GM18870 (cell line): ENCODE measurements at regions not wholly inside any gene's neighbourhood (a gene's known extent, or its start where the extent isn't known, plus 50 kb on each side); places are given as distances from the start of the nearest gene placed in this dataset.

Experiments used
- ATAC-seq: cut with Tn5 transposase; IDR thresholded peaks from one replicate; pipeline ENCODE4 v1.9.1; 2021; ENCODE audit warnings: moderate library complexity; ENCODE audit not compliant: unreplicated experiment

GRCh38 chr2:22282220-22282619 is 1102.8 kb upstream of the KLHL29 start:
- no peak for ATAC-seq

GRCh38 chr2:22282916-22283315 is 1102.1 kb upstream of the KLHL29 start:
- no peak for ATAC-seq

GRCh38 chr2:22283436-22283835 is 1101.5 kb upstream of the KLHL29 start:
- ATAC-seq, result no peak

- ATAC-seq, result no peak
These were observed 1094.7 kb upstream of the KLHL29 start for GRCh38 chr2:22290302-22290701.

GRCh38 chr2:22290909-22291473 is 1094.0 kb upstream of the KLHL29 start:
- no peak for ATAC-seq

GRCh38 chr2:22301228-22301627 is 1083.8 kb upstream of the KLHL29 start:
- ATAC-seq, result no peak

DNA sequence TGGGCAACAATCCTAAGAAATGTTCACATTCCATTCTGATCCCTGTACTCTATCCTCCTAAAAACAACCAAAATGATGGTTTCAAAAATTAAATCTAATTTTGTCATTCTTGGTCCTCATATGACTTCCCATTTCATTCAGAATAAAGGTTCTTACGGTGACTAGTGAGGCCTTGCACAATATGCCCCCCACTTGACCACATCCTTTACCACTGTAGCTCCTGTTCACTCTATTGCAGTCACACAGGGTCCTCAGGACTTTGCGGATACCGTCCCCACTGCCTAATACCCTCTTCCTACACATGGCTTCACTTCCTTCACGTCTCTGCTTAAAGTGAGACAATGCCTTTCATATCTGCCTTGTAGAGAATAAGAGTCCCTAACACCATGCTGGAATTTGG is 1058.7 kb upstream of the KLHL29 start:
- ATAC-seq, result no peak

- ATAC-seq, result no peak
These were observed 1055.5 kb upstream of the KLHL29 start for GRCh38 chr2:22329211-22330154.

GRCh38 chr2:22336414-22336813 is 1048.6 kb upstream of the KLHL29 start:
- no peak for ATAC-seq

GRCh38 chr2:22340716-22341115 is 1044.3 kb upstream of the KLHL29 start:
- ATAC-seq, result no peak

GRCh38 chr2:22347306-22347705 is 1037.7 kb upstream of the KLHL29 start:
- ATAC-seq, result no peak

- ATAC-seq, result no peak
These were observed 1034.4 kb upstream of the KLHL29 start for GRCh38 chr2:22350621-22351020.

- ATAC-seq, result peak; percentile 75
These were observed 1029.1 kb upstream of the KLHL29 start for GRCh38 chr2:22355816-22356433.

DNA sequence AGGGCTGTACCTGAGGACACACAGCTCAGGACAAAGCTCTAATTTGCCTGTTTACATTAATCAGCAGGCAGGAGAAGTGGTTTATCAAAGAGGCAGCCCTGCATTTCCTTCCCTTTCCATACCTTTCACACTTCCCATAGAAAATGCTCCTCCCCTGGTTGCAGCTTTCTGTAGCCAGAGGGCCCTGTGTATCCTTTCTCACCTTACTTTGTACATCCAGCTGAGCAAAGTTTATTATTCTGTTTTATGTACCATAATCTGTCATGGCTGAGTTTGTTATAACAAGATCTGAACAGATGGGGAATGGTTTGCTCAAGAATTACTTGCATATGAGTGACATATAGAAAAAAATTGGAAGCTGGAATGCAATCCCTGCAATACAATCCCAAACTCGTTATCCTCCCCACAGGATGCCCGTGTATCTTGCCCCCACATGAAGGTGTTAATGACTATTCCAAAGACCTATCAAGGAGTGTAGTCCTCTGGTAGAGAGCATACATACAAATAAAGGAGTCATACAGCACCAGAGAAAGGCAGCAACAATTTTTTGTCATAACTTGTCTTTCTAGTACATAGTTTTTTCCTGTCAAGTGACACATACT is 1025.8 kb upstream of the KLHL29 start:
- no peak for ATAC-seq

- ATAC-seq, result no peak
These were observed 1024.1 kb upstream of the KLHL29 start for GRCh38 chr2:22360735-22361374.

GRCh38 chr2:22361571-22361970 is 1023.4 kb upstream of the KLHL29 start:
- no peak for ATAC-seq

DNA sequence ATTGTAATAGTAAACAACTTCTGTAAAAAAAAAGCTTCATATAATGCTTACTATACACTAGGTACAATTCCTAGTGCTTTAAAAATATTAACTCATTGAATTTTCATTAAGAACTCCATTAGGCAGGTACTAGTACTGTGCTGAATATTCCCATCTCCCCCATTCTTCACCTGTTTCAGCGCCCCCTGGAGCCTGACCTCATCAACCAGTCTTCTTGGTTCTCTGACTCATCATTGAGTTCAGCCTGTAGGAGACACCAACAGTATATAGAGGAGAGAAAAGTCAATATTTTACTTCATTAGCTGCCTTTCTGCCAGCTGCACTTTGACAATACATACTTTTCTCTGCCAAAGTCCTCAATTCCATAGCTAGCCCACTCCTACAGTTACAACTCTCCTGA is 1009.9 kb upstream of the KLHL29 start:
- no peak for ATAC-seq

DNA sequence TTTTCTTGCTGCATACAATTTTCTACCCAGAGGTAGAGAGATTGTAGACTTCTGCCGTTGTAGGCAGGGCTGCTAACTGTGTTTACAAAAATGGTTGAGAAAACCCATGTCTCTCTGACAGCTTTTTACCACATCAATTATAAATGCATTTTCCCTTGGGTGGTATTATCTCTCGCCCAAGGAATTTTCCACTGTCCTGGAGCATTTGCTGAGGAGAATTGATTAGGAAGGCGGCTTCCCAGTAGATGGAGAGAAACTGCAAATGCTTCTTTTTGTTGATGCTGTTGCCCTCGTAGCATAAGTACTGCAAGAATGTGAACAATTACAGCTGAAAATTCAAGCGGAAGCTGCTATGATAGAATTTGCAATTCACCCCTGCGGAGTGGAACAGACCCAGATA is 1007.7 kb upstream of the KLHL29 start:
- no peak for ATAC-seq

DNA sequence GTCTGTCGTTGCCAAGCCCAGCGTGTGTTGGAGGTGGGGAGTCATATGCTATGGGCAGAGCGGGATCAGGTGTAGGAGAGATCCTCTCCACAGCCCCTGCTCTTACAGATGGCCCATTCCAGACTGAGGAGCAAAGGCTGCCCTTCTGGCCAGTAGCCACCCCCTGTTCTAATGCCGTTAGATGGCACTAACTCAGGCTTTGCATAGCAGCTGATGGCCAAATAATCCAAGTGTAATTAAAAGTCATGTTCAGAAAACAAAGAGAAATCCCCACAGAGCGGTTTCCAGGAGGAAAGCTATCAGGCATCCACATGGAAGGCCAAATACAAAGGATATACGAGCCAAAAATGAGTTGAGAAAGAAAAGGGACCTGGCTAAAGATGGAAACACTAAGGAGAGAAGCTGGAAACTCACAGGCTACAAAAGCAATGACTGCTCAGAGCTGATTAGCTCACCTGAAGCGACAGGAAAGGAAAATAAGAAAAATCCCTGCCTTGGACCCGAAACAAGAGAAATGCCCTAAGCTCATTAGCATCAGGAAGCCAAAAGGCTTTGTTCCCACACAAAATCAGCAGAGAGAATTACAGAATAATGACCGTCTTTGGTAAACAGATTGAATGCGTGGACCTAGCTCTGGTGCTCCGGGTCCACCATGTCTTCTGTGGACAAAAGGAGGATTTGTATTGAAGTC is 1002.4 kb upstream of the KLHL29 start:
- ATAC-seq, result no peak

- no peak for ATAC-seq
These were observed 987.1 kb upstream of the KLHL29 start for GRCh38 chr2:22397847-22398246.

- no peak for ATAC-seq
These were observed 981.2 kb upstream of the KLHL29 start for GRCh38 chr2:22403748-22404147.
